Hindlimb muscle (tissue), 1 donor: ENCODE measurements at regions not wholly inside any gene's neighbourhood (a gene's known extent, or its start where the extent isn't known, plus 50 kb on each side); places are given as distances from the start of the nearest gene placed in this dataset.

Experiments
- DNase-seq: peaks from one replicate; pipeline ENCODE4 v3.0.0-alpha.2; 2013

- no peak for DNase-seq
These were observed 71.1 kb downstream of the TMEM114 start for GRCh38 chr16:8519179-8519578.

GRCh38 chr16:8517280-8517679, 73.0 kb downstream of the TMEM114 start:
- DNase-seq = no peak

DNA sequence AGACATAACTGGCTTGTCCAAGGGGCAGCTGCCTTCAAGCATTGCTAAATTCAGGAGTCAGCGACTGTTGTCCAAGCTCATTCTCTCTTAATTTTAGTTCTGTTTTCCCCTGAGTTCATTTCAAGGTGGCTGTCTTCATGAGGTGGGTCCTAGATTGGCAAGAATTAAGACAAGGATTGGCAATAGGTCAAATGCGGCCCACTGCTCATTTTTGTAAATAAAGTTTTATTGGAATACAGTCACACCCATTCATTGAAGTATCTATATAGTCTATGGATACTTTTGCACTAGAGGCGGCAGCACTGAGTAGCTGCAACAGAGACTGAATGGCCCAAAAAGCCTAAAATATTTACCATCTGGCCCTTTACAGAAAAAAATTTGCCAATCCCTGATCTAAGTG, 73.8 kb downstream of the TMEM114 start:
- DNase-seq = no peak

GRCh38 chr16:8512941-8513624, 77.2 kb downstream of the TMEM114 start:
- DNase-seq = no peak

- no peak for DNase-seq
These were observed 78.8 kb downstream of the TMEM114 start for GRCh38 chr16:8511464-8511863.

DNA sequence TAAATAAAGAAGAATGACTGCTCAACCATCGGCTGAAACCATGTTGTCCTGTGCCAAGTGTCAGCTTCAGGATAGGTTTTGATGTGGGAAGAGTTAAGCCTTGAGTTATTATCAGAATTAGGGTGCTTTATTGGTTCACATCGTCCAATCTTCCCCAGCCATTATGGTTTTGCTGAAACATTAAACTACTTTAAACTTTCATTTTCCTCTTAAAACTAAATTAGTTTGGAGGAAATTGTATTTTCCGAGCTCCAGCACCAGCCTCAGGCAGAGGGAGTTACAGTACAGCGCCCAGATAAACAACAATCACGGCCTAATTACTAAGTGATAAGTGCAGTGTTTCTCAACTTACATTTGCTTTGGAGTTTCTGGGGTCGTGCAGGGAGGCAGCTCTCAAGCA, 80.2 kb downstream of the TMEM114 start:
- no peak for DNase-seq

GRCh38 chr16:8505327-8505991, 84.9 kb downstream of the TMEM114 start:
- DNase-seq = no peak

DNA sequence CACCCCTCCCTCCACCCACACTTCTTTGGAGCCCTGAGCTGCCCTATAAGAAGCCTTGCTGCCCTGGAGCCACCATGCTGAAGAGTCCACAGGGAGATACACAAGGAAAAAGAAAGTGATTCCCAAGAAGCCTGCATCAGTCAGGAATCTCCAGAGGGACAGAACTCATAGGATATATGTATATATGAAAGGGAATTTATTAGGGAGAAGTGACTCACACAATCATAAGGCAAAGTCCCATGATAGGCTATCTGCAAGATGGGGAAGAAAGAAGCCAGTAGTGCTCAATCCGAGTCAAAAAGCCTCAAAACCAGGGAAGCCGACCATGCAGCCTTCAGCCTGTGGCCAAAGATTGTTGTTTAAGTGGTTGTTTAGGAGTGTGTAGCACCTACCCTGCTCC, 87.9 kb downstream of the TMEM114 start:
- no peak for DNase-seq

GRCh38 chr16:8500351-8500750, 90.0 kb downstream of the TMEM114 start:
- no peak for DNase-seq

GRCh38 chr16:8496364-8496763, 93.9 kb downstream of the TMEM114 start:
- DNase-seq = no peak

DNA sequence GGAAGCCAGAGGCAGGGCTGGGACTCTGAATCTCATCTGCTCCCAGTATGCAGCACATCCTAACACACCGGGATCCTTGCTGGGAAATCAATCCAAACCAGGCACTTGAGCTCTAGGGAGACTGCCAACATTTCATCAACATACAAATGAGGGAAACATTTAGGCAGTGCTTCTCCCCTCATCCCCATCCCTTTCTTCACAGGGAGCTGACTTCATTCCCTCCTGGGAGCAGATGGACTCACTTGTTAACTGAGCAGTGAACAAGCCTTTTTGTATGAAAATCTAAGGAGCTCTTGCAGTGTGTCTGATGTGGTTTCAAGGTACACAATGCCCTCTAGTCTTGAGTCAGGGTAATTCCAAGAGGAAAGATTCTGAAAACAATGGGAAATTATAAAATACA, 96.3 kb downstream of the TMEM114 start:
- DNase-seq = peak; percentile 10

GRCh38 chr16:8492690-8493089, 97.6 kb downstream of the TMEM114 start:
- DNase-seq = no peak

DNA sequence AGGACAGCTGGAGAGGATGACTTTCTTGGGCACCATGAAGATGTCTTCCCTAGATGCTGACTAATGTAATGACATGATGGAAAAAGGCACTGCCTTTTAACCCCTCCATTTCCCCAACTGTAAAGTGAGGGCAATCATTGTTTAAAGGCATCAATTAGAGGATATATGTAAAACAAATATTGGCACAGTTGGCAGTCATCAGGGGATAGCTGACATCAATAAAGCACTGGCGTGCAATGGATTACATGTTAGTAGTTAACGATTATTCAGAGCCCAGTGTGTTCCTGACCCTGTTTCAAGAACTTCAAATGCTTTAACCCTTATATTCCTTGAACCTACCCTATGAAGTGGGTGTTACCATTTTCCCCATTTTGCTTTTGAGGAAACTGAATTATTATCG, 100.7 kb downstream of the TMEM114 start:
- no peak for DNase-seq

DNA sequence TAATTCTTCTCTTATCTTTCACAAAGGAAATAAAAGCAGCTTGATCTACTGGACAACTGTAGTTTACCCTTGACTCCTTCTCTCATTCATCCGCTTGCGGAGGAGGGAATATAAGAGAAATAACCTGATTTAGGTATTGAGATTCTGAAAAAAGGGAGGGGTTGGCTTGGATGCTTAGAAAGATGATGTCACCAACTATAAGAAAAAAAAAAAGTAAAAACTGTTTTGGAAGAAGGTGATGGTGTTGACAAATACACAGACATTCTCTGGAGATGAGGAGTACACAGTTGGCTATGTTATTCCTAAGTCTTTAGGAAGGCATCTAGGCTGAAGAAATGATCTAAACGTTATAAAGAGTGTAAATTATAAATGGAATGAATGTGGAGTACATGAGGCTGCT, 103.3 kb downstream of the TMEM114 start:
- DNase-seq = no peak

GRCh38 chr16:8483396-8483795, 106.9 kb downstream of the TMEM114 start:
- no peak for DNase-seq

DNA sequence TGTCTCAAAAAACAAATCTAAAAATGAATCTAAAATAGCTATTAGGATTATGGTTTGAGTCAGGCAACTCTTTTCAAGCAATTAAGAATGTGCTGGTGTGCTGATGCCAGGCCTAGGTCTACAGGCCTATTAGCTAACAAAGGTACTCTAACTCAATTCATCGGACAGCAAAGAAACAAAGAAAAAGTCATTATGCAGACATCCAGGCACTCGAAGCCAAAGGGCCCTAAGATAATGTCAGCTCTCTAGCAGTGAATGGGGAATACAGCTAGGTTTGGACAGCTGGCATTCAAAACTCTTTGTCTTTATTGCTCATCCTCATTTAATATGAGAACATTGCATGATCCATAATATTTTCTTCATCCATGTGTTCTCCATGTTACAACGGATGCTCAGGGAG, 108.5 kb downstream of the TMEM114 start:
- no peak for DNase-seq

DNA sequence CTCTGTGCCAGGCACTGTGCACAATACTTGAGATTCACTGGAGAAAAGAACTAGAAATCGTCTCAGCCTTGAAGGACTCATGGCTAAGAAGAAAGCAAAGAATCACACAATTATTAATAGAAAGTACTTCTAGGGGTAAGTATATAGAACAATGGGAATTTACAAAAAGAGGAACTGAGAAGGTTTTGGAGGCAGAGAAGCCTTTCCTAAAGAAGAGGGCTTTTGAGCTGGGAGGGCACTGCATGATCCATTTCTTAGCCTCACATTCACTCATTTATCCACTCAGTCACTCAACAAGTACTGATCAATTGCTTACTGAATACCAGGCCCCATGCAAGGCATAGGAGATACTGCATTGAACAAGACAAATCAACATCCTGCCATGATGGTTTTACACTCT, 113.5 kb downstream of the TMEM114 start:
- no peak for DNase-seq

- DNase-seq = no peak
These were observed 115.7 kb downstream of the TMEM114 start for GRCh38 chr16:8474587-8474986.

DNA sequence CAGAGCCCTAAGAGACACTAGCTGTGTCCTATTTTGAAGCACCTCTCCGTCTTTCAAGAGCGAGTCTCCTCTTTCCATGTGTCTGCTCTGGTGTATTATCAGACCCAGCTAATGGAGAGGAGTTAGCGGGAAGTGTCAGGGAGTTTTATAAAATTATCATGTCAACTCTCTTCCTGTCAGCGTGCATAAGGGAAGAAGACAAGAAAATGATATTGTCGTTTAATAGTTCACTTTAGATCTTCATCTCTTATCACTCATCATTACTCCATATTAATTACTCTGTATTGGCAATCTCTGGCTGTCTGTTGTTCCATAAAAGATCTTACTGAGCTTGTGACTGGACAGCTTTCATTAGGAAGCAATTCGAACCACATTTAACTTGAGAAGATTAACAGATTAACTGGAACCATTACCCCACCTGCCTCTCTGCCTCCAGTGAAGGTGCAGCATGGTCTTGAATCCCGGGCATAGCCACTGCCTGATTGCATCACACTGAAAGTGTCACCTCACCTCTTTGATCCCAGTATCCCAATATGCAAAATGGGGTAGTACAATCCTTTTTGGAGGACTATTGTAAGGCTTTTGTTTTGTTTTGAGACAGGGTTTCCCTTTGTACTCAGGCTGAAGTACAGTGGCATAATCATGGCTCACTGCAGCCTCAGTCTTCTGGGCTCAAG, 121.1 kb downstream of the TMEM114 start:
- no peak for DNase-seq

DNA sequence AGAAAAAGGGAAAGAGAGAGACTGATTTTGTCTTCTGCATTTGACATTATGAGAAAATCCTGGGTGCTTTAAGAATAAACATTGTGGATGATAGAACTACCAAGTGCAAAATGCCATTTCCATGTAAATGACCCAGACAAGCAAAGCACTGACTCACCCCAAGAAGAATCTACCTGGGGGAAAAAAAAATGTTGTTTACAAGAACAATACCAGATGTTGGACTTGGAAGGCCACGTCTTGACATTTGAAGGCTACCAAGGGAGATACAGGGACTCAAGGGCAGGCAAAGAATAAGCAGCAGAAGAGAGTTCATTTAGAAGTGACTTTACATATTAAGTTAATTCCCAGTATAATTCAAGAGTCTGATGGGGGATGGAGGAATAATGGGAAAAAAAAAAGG, 125.3 kb downstream of the TMEM114 start:
- DNase-seq = no peak

DNA sequence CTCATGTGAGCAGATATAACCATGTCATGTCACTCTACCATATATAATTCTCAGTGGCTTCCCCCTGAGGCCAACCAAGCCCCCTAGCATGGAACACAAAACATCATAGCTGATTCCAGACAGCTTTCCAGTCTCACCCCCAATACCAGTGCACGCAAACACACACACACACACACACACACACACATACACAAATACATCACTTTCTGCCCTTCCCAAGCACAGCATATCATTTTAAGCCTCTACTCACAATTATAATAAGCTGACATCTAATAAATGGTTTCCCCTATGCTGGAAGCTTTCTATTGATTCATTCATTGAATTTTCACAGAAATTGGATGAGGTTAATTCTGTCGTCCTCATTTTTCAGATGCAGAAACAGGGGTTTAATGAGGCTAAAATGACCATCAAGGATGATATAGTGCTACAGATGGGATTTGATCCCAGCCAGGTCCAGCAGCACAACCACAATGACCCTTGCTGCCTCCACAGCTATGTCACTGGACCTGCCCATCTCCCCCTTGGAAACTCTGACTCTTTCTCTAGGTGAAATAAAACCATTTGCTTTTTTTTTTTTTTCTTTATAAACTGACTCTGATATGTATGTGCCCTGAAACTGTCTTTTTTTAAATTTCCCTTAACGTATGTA, 131.1 kb downstream of the TMEM114 start:
- no peak for DNase-seq

- DNase-seq = no peak
These were observed 131.7 kb downstream of the TMEM114 start for GRCh38 chr16:8458481-8459046.

- no peak for DNase-seq
These were observed 137.0 kb downstream of the TMEM114 start for GRCh38 chr16:8453359-8453758.
